IMR-90 (cell line): ENCODE measurements at regions not wholly inside any gene's neighbourhood (a gene's known extent, or its start where the extent isn't known, plus 50 kb on each side); places are given as distances from the start of the nearest gene placed in this dataset.

Source experiments
- BHLHE40 ChIP-seq: fragments of 150-350 bp; IDR thresholded peaks from 2 replicates; pipeline ENCODE4 v1.6.1; 2016; ENCODE audit warnings: mild to moderate bottlenecking, low read depth, low read length
- CEBPB ChIP-seq: IDR thresholded peaks from 2 replicates; pipeline ENCODE4 v1.6.1; 2012; ENCODE audit warnings: low read depth, low read length, improper control_type of control experiment
- CHD1 ChIP-seq: IDR thresholded peaks from 2 replicates; pipeline ENCODE4 v1.6.1; 2012; ENCODE audit warnings: low read depth, low read length, improper control_type of control experiment
- CTCF ChIP-seq: conservative IDR thresholded peaks from 2 replicates; pipeline ENCODE4 v1.5.1; 2012; ENCODE audit warnings: mild to moderate bottlenecking, low read depth, low read length, improper control_type of control experiment
- ELK1 ChIP-seq: fragments of 150-350 bp; IDR thresholded peaks from 2 replicates; pipeline ENCODE4 v1.6.1; 2016; ENCODE audit warnings: low read depth, mild to moderate bottlenecking, low read length, moderate library complexity, borderline replicate concordance
- MAFK ChIP-seq: IDR thresholded peaks from 2 replicates; pipeline ENCODE4 v1.6.1; 2012; ENCODE audit warnings: low read depth, low read length, improper control_type of control experiment
- MAZ ChIP-seq: IDR thresholded peaks from 2 replicates; pipeline ENCODE4 v1.6.1; 2012; ENCODE audit warnings: low read depth, mild to moderate bottlenecking, low read length, improper control_type of control experiment, moderate library complexity, borderline replicate concordance
- MXI1 ChIP-seq: IDR thresholded peaks from 2 replicates; pipeline ENCODE4 v1.6.1; 2012; ENCODE audit warnings: low read depth, mild to moderate bottlenecking, low read length, moderate library complexity, borderline replicate concordance
- NFE2L2 ChIP-seq: fragments of 150-350 bp; IDR thresholded peaks from 2 replicates; pipeline ENCODE4 v1.6.1; 2016; ENCODE audit warnings: low read depth, mild to moderate bottlenecking, low read length
- POLR2A ChIP-seq: IDR thresholded peaks from 2 replicates; pipeline ENCODE4 v1.6.1; 2012; ENCODE audit warnings: mild to moderate bottlenecking, low read depth, low read length
- RAD21 ChIP-seq: IDR thresholded peaks from 2 replicates; pipeline ENCODE4 v1.6.1; 2012; ENCODE audit warnings: low read length, improper control_type of control experiment
- RFX5 ChIP-seq: IDR thresholded peaks from 2 replicates; pipeline ENCODE4 v1.8.0; 2012; ENCODE audit warnings: low read depth, mild to moderate bottlenecking, low read length, moderate library complexity
- SMC3 ChIP-seq: fragments of 150-350 bp; IDR thresholded peaks from 2 replicates; pipeline ENCODE4 v1.6.1; 2016; ENCODE audit warnings: low read depth, mild to moderate bottlenecking, antibody characterized with exemption, low read length, moderate library complexity
- USF2 ChIP-seq: fragments of 150-350 bp; IDR thresholded peaks from 2 replicates; pipeline ENCODE4 v1.6.1; 2017; ENCODE audit warnings: mild to moderate bottlenecking, antibody characterized with exemption, low read length, low read depth

- TF ChIP-seq CTCF: no peak
- TF ChIP-seq POLR2A: no peak
- TF ChIP-seq SMC3: no peak
- TF ChIP-seq RFX5: no peak
- TF ChIP-seq ELK1: no peak
- no peak for TF ChIP-seq BHLHE40
- no peak for TF ChIP-seq RAD21
- TF ChIP-seq MXI1: no peak
- TF ChIP-seq MAFK: no peak
- no peak for TF ChIP-seq NFE2L2
- no peak for TF ChIP-seq MAZ
- TF ChIP-seq CEBPB: no peak
- no peak for TF ChIP-seq USF2
- TF ChIP-seq CHD1: no peak
Measured at GRCh38 chr21:28253961-28254360, 738.7 kb downstream of the LTN1 start.
